ENCODE measurements at regions not wholly inside any gene's neighbourhood (a gene's known extent, or its start where the extent isn't known, plus 50 kb on each side); places are given as distances from the start of the nearest gene placed in this dataset.
A peak's percentile ranks its signal among the peaks of the same experiment; 100 is the strongest.

GRCh38 chr11:134837166-134837886 is 425.3 kb upstream of the B3GAT1 start:
- peak; percentile 47 for DNase-seq (ENCODE audit: extremely low spot score)
- CTCF ChIA-PET: interaction anchor here (1.0 to 1.2 kb wide), 2 partner anchors 8 to 15 kb away, joined by 3 to 4 read pairs; no protein-coding TSS in a partner anchor
- TF ChIP-seq CTCF (IDR thresholded peaks at IDR 0.05; ENCODE audit: control extremely low read depth, extremely low read depth, low read depth, missing control alignments): no peak
- POLR2A ChIA-PET: no interaction called here

- POLR2A ChIA-PET: no interaction called here
- CTCF ChIA-PET: interaction anchor here (1.2 kb wide), 1 partner anchor 9 kb away, joined by 4 read pairs; no protein-coding TSS in a partner anchor
- DNase-seq (ENCODE audit: extremely low spot score): no peak
- TF ChIP-seq CTCF (IDR thresholded peaks at IDR 0.05; ENCODE audit: control extremely low read depth, extremely low read depth, low read depth, missing control alignments): no peak
Observed at GRCh38 chr11:134836561-134836960, 424.5 kb upstream of the B3GAT1 start.

GRCh38 chr11:134835561-134835960 is 423.5 kb upstream of the B3GAT1 start:
- POLR2A ChIA-PET: no interaction called here
- TF ChIP-seq CTCF (IDR thresholded peaks at IDR 0.05; ENCODE audit: control extremely low read depth, extremely low read depth, low read depth, missing control alignments): no peak
- CTCF ChIA-PET: interaction anchor here (1.2 kb wide), 1 partner anchor 15 kb away, joined by 3 read pairs; no protein-coding TSS in a partner anchor
- DNase-seq (ENCODE audit: extremely low spot score): no peak

- no peak for DNase-seq (ENCODE audit: extremely low spot score)
- POLR2A ChIA-PET: no interaction called here
- CTCF ChIA-PET: no interaction called here
- no peak for TF ChIP-seq CTCF (IDR thresholded peaks at IDR 0.05; ENCODE audit: control extremely low read depth, extremely low read depth, low read depth, missing control alignments)
Observed at GRCh38 chr11:134830312-134830711, 418.3 kb upstream of the B3GAT1 start.

- DNase-seq (ENCODE audit: extremely low spot score): no peak
- CTCF ChIA-PET: interaction anchor here (1.1 to 1.5 kb wide), 2 partner anchors 9 to 45 kb away, joined by 3 to 5 read pairs; no protein-coding TSS in a partner anchor
- no peak for TF ChIP-seq CTCF (IDR thresholded peaks at IDR 0.05; ENCODE audit: control extremely low read depth, extremely low read depth, low read depth, missing control alignments)
- POLR2A ChIA-PET: no interaction called here
Observed at GRCh38 chr11:134823970-134824369, 411.9 kb upstream of the B3GAT1 start.

- no peak for TF ChIP-seq CTCF (IDR thresholded peaks at IDR 0.05; ENCODE audit: control extremely low read depth, extremely low read depth, low read depth, missing control alignments)
- ChIA-PET POLR2A (no interaction called here), CTCF (interaction anchor here (0.9 to 1.4 kb wide), 2 partner anchors 8 to 15 kb away, joined by 3 read pairs; no protein-coding TSS in a partner anchor)
- no peak for DNase-seq (ENCODE audit: extremely low spot score)
Observed at GRCh38 chr11:134822897-134823296, 410.9 kb upstream of the B3GAT1 start.

All from GM10248 (cell line).